Endothelial cell of umbilical vein (primary cell): ENCODE measurements at regions not wholly inside any gene's neighbourhood (a gene's known extent, or its start where the extent isn't known, plus 50 kb on each side); places are given as distances from the start of the nearest gene placed in this dataset.

ENCODE experiments used
- BruUV-seq: library from RNA; stranded (reverse); fragments of 400-500 nt; replicated peaks from 2 replicates; lab custom pipeline; 2021; lab: Mats Ljungman, UMichigan
- CTCF ChIA-PET: fragments of 300-600, 350-600 bp; sonication (Branson Sonifier 250); formaldehyde crosslinking; loops from one replicate; lab custom pipeline; 2021; ENCODE audit warnings: antibody characterized with exemption, inconsistent platforms; lab: Charles Lee
- POLR2A ChIA-PET: fragments of 300-600, 350-600 bp; sonication (Branson Sonifier 250); formaldehyde crosslinking; loops from one replicate; lab custom pipeline; 2021; ENCODE audit warnings: antibody characterized with exemption, inconsistent platforms; lab: Charles Lee
- DNase-seq: peaks from one replicate; pipeline ENCODE4 v3.0.0-alpha.2; 2011; ENCODE audit warnings: low read depth, low spot score
- FAIRE-seq: peaks from 2 replicates; lab custom pipeline; 2011; peaks lifted over from hg19 to GRCh38; lab: Jason Lieb, UNC
- H2AFZ ChIP-seq: 2 replicates; pipeline ENCODE4 v1.6.0; 2012; ENCODE audit warnings: low read depth, low read length, control low read depth, inconsistent platforms
- H3K27ac ChIP-seq: 2 replicates; pipeline ENCODE4 v1.5.1; 2011; ENCODE audit warnings: low read depth, mild to moderate bottlenecking, control low read depth, low read length, moderate library complexity; ENCODE audit not compliant: insufficient read depth
- H3K27me3 ChIP-seq, 2 experiments: 2 replicates each; pipeline versions ENCODE4 v1.6.0 to v1.6.1; 2011; ENCODE audit warnings: low read length in 2 of 2, mixed read lengths in 1 of 2; ENCODE audit not compliant: control insufficient read depth in 2 of 2, insufficient read depth in 2 of 2
- H3K36me3 ChIP-seq, 2 experiments: 2 replicates in 1 of 2; 3 replicates in 1 of 2; pipeline ENCODE4 v1.5.1; 2011; ENCODE audit warnings: low read length in 2 of 2, mild to moderate bottlenecking in 1 of 2, moderate library complexity in 1 of 2; ENCODE audit not compliant: control insufficient read depth in 2 of 2, insufficient read depth in 2 of 2; ENCODE audit errors: extremely low read depth in 1 of 2
- H3K4me1 ChIP-seq: 3 replicates; pipeline ENCODE4 v1.5.1; 2011; ENCODE audit warnings: mild to moderate bottlenecking, low read length; ENCODE audit not compliant: control insufficient read depth, insufficient read depth; ENCODE audit errors: extremely low read depth
- H3K4me2 ChIP-seq: 2 replicates; pipeline ENCODE4 v1.6.1; 2011; ENCODE audit warnings: low read length, control low read depth, mixed read lengths; ENCODE audit not compliant: insufficient read depth
- H3K4me3 ChIP-seq, 3 experiments: fragments of 200-600 bp in 1 of 3; sonication (generic), shearing (Covaris generic) in 1 of 3; replicated peaks in 1 of 3; 2 replicates each; pipeline ENCODE4 v1.5.1; 2011 to 2016; ENCODE audit warnings: control low read depth in 3 of 3, low read length in 3 of 3, mild to moderate bottlenecking in 2 of 3, inconsistent platforms in 1 of 3, low read depth in 1 of 3, moderate library complexity in 1 of 3; ENCODE audit not compliant: insufficient read depth in 1 of 3
- H3K79me2 ChIP-seq: 2 replicates; pipeline ENCODE4 v1.6.0; 2012; ENCODE audit warnings: low read length, inconsistent platforms; ENCODE audit not compliant: control insufficient read depth, insufficient read depth
- H3K9ac ChIP-seq: replicated peaks from 2 replicates; pipeline ENCODE3; 2011; ENCODE audit warnings: low read length, control low read depth; ENCODE audit not compliant: insufficient read depth; ENCODE audit errors: extremely low read depth
- H3K9me1 ChIP-seq: replicated peaks from 3 replicates; pipeline ENCODE4 v1.6.0; 2011; ENCODE audit warnings: mild to moderate bottlenecking, low read length; ENCODE audit not compliant: control insufficient read depth, insufficient read depth; ENCODE audit errors: extremely low read depth
- H3K9me3 ChIP-seq: replicated peaks from 2 replicates; pipeline ENCODE4 v1.5.1; 2012; ENCODE audit warnings: low read length, inconsistent platforms; ENCODE audit not compliant: control insufficient read depth, insufficient read depth
- H4K20me1 ChIP-seq: replicated peaks from 2 replicates; pipeline ENCODE3; 2011; ENCODE audit warnings: mild to moderate bottlenecking, low read length; ENCODE audit not compliant: control insufficient read depth, insufficient read depth; ENCODE audit errors: extremely low read depth
- CTCF ChIP-seq, 2 donors: IDR thresholded peaks; 1 replicate in 1 of 2; 2 replicates in 1 of 2; pipeline ENCODE4 v1.5.1; 2011; ENCODE audit warnings: low read length in 2 of 2, mild to moderate bottlenecking in 2 of 2, moderate library complexity in 2 of 2, control low read depth in 1 of 2, inconsistent platforms in 1 of 2, low read depth in 1 of 2; ENCODE audit not compliant: insufficient read depth in 1 of 2; ENCODE audit errors: extremely low read depth in 1 of 2
- EZH2 ChIP-seq: IDR thresholded peaks from 2 replicates; pipeline ENCODE4 v1.6.1; 2012; ENCODE audit warnings: borderline replicate concordance, low read depth, mild to moderate bottlenecking, moderate library complexity, low read length, inconsistent platforms; ENCODE audit not compliant: severe bottlenecking
- FOS ChIP-seq: IDR thresholded peaks from 2 replicates; pipeline ENCODE4 v1.6.1; 2011; ENCODE audit warnings: mild to moderate bottlenecking, low read length, moderate library complexity, borderline replicate concordance; ENCODE audit not compliant: insufficient read depth
- GATA2 ChIP-seq: IDR thresholded peaks from 2 replicates; pipeline ENCODE4 v1.7.0; 2011; ENCODE audit warnings: low read depth, mild to moderate bottlenecking, moderate library complexity, mixed read lengths, low read length; ENCODE audit not compliant: insufficient read length, insufficient read depth
- JUN ChIP-seq: IDR thresholded peaks from 2 replicates; pipeline ENCODE4 v1.6.1; 2011; ENCODE audit warnings: borderline replicate concordance, low read depth; ENCODE audit not compliant: insufficient read length, insufficient read depth
- MAX ChIP-seq: IDR thresholded peaks from 2 replicates; pipeline ENCODE4 v1.6.1; 2011; ENCODE audit not compliant: insufficient read depth, insufficient read length
- MYC ChIP-seq: IDR thresholded peaks from one replicate; pipeline ENCODE4 v1.6.1; 2011; ENCODE audit warnings: mild to moderate bottlenecking, low read depth, low read length
- POLR2A ChIP-seq: IDR thresholded peaks from 2 replicates; pipeline ENCODE4 v1.6.1; 2012; ENCODE audit warnings: low read depth, mild to moderate bottlenecking, control low read depth, low read length
- POLR2AphosphoS5 ChIP-seq: IDR thresholded peaks from 2 replicates; pipeline ENCODE4 v1.6.1; 2012; ENCODE audit warnings: low read depth, mild to moderate bottlenecking, control low read depth, low read length, moderate library complexity; ENCODE audit not compliant: insufficient read depth
- dilution Hi-C: fragments of 300-500 bp; cut with MboI; formaldehyde crosslinking; loops from one replicate; pipeline ENCODE4 v1.15.0; 2019; ENCODE audit warnings: low sequenced_read_pairs; ENCODE audit not compliant: extremely low pct_ligation_motif_present
- intact Hi-C: fragments of 100-400 bp; cut with micrococcal nuclease; formaldehyde crosslinking; loops from one replicate; pipeline ENCODE4 v1.10.0; 2022

GRCh38 chr3:106208967-106209366 lies 340.2 kb upstream of the CBLB start:
- no peaks in the 10 kb centered on the region for H3K36me3 ChIP-seq
- no peak overlapping the region for H2AFZ ChIP-seq
- no peaks in the 10 kb centered on the region for H4K20me1 ChIP-seq
- no peaks in the 10 kb centered on the region for H3K9me3 ChIP-seq
- FAIRE-seq: no peak
- intact Hi-C loops: loop anchor here (5.0 to 10.0 kb wide), 3 partner anchors 518 to 656 kb away; no protein-coding TSS in a partner anchor
- no peak overlapping the region for H3K4me2 ChIP-seq
- peak; percentile 6 for DNase-seq
- no peaks in the 10 kb centered on the region for H3K9me1 ChIP-seq
- no peaks in the 10 kb centered on the region for H3K27me3 ChIP-seq
- H3K4me1 ChIP-seq: peaks cover 16% of the 10 kb centered on the region
- ChIA-PET POLR2A (no interaction called here), CTCF (interaction anchor here (0.8 to 1.1 kb wide), 4 partner anchors 29 to 653 kb away, joined by 3 to 5 read pairs (median 4); no protein-coding TSS in a partner anchor)
- no peak overlapping the region for H3K27ac ChIP-seq
- dilution Hi-C loops: no loop called here
- no peak overlapping the region for H3K4me3 ChIP-seq
- no peak overlapping the region for H3K9ac ChIP-seq
- no peaks in the 10 kb centered on the region for H3K79me2 ChIP-seq
- TF ChIP-seq FOS (no peak), POLR2AphosphoS5 (no peak), MYC (no peak), POLR2A (no peak), CTCF (IDR thresholded peaks at IDR 0.05; ENCODE audit: extremely low read depth in 1 of 2, insufficient read depth in 1 of 2, low read depth in 1 of 2, low read length in 2 of 2) (no peak), JUN (no peak), MAX (no peak), GATA2 (no peak), EZH2 (no peak)
- BruUV-seq: no TSS peak
